Transverse colon (tissue), 4 donors: ENCODE measurements at regions not wholly inside any gene's neighbourhood (a gene's known extent, or its start where the extent isn't known, plus 50 kb on each side); places are given as distances from the start of the nearest gene placed in this dataset.

ENCODE experiments used
- DNase-seq: peaks from one replicate; pipeline ENCODE4 v3.0.0-alpha.2; 2019
- H3K27ac ChIP-seq, 4 donors: fragments of 200-600 bp; sonication (generic); 2 replicates each; pipeline ENCODE4 v1.5.1; 2016 to 2018; ENCODE audit warnings: inconsistent platforms in 4 of 4
- H3K27me3 ChIP-seq: fragments of 200-600 bp; sonication (generic); 2 replicates; pipeline ENCODE4 v1.5.1; 2017; ENCODE audit warnings: inconsistent platforms
- H3K36me3 ChIP-seq, 4 donors: fragments of 200-600 bp; sonication (generic); 2 replicates each; pipeline ENCODE4 v1.5.1; 2017 to 2019; ENCODE audit warnings: inconsistent platforms in 4 of 4
- H3K4me1 ChIP-seq, 4 donors: fragments of 200-600 bp; sonication (generic); 2 replicates each; pipeline ENCODE4 v1.5.1; 2017 to 2020; ENCODE audit warnings: inconsistent platforms in 4 of 4
- H3K4me3 ChIP-seq, 4 donors: fragments of 200-600 bp; sonication (generic); 1 replicate in 1 of 4; 2 replicates in 3 of 4; pipeline versions ENCODE4 v1.5.1 to v1.6.1; 2017 to 2019; ENCODE audit warnings: inconsistent platforms in 4 of 4
- H3K9me3 ChIP-seq, 2 donors: fragments of 200-600 bp; sonication (generic); 2 replicates each; pipeline ENCODE4 v1.5.1; 2017 to 2019; ENCODE audit warnings: inconsistent platforms in 2 of 2
- EP300 ChIP-seq: sonication (generic); formaldehyde crosslinking; IDR thresholded peaks from one replicate; pipeline ENCODE4 v1.6.1; 2017; ENCODE audit warnings: antibody characterized with exemption, low read depth
- POLR2A ChIP-seq: fragments of 450-650 bp; IDR thresholded peaks from one replicate; pipeline ENCODE4 v1.6.1; 2016; ENCODE audit warnings: antibody characterized with exemption, mild to moderate bottlenecking, moderate library complexity
- POLR2AphosphoS5 ChIP-seq, 3 donors: sonication (generic); formaldehyde crosslinking; IDR thresholded peaks; one replicate each; pipeline ENCODE4 v1.6.1; 2016; ENCODE audit warnings: antibody characterized with exemption in 3 of 3
- WGBS, 2 donors: methylation state at CpG; one replicate each; pipeline ENCODE4 v1.1.5; 2018; ENCODE audit warnings: low coverage in 1 of 2; 5-methylcytosine and 5-hydroxymethylcytosine counted together
- in situ Hi-C, 4 donors: fragments of 200-750 bp; cut with MboI; loops; one replicate each; pipeline versions ENCODE4 v1.15.0 to v1.15.1; 2017; ENCODE audit warnings: low sequenced_read_pairs in 3 of 4, low pct_ligation_motif_present in 1 of 4, low pct_unique_long_range_greater_than_20kb in 1 of 4
- intact Hi-C: fragments of 100-400 bp; cut with DNase I; formaldehyde crosslinking; loops from one replicate; pipeline ENCODE4 v1.15.1; 2023; ENCODE audit warnings: low total_unique reads
- TF ChIP-seq, protein P1 (sequence below), 5 experiments: fragments of 200-600 bp in 3 of 5; fragments of 450-650 bp in 2 of 5; sonication (generic) in 3 of 5; IDR thresholded peaks; 1 replicate in 2 of 5; 2 replicates in 3 of 5; pipeline ENCODE4 v1.5.1; 2016 to 2017; ENCODE audit warnings: antibody characterized with exemption in 5 of 5, inconsistent platforms in 3 of 5, mild to moderate bottlenecking in 2 of 5, moderate library complexity in 1 of 5

DNA sequence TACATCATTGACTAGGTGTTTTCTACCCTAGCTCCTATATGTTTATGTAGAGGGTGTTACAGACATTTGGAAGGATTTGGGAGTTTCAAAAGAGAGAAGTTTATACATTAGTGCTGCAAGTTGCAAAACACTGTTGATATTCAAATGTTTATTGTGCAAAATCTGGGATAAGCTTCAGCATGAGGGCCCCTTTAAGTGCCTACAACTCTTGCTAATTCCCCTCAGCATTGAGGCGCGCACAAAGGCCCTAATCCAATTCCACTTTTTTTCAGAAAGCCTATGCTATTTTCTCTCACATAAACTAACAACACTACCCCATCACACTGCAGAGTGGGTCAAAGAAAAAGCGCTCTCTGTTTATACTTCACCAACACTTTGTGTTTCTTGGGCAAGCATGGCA is 208.0 kb downstream of the NR2F2 start:
- no peak for DNase-seq
- H3K4me3 ChIP-seq, result no peak overlapping the region
- H3K9me3 ChIP-seq, result no peaks in the 10 kb centered on the region
- TF ChIP-seq POLR2A, result no peak
- TF ChIP-seq, protein P1, sequence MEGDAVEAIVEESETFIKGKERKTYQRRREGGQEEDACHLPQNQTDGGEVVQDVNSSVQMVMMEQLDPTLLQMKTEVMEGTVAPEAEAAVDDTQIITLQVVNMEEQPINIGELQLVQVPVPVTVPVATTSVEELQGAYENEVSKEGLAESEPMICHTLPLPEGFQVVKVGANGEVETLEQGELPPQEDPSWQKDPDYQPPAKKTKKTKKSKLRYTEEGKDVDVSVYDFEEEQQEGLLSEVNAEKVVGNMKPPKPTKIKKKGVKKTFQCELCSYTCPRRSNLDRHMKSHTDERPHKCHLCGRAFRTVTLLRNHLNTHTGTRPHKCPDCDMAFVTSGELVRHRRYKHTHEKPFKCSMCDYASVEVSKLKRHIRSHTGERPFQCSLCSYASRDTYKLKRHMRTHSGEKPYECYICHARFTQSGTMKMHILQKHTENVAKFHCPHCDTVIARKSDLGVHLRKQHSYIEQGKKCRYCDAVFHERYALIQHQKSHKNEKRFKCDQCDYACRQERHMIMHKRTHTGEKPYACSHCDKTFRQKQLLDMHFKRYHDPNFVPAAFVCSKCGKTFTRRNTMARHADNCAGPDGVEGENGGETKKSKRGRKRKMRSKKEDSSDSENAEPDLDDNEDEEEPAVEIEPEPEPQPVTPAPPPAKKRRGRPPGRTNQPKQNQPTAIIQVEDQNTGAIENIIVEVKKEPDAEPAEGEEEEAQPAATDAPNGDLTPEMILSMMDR (IDR thresholded peaks at IDR 0.05), result no peak
- in situ Hi-C loops (no loop called here), intact Hi-C loops (no loop called here)
- H3K4me1 ChIP-seq, result no peaks in the 10 kb centered on the region
- H3K27me3 ChIP-seq, result peaks cover 3% of the 10 kb centered on the region
- no peaks in the 10 kb centered on the region for H3K36me3 ChIP-seq
- 78% methylated on average over 3 of the region's 3 CpGs; no CpG with 5 or more reads in 1 of the 2 donors for WGBS, 2 donors
- no peak overlapping the region for H3K27ac ChIP-seq

DNA sequence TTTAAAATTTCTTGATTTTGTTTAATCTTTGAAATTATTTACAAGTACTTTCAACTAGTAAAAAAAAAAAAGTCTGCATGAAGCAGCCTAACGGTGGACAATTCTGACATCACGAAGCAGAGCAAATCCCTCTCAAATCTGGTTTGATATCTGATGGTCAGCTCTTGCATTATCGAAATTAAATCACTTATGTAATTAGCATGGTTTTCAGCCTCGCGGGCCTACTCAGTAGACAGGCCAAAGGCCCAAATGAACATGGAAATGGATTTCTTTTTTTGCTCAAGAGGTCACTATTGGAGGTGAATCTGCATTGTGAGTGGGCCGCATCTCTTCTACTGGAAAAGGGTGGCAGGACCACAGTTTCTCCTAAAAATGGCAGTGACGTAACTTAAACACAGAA is 209.8 kb downstream of the NR2F2 start:
- no peak overlapping the region for H3K4me3 ChIP-seq
- in situ Hi-C loops, result no loop called here
- no peaks in the 10 kb centered on the region for H3K4me1 ChIP-seq
- peaks cover 3% of the 10 kb centered on the region for H3K27me3 ChIP-seq
- WGBS, 2 donors, result 84 to 94% methylated on average over 7 of the region's 7 CpGs
- TF ChIP-seq POLR2AphosphoS5 (IDR thresholded peaks at IDR 0.05) (no peak), EP300 (no peak), POLR2A (no peak)
- TF ChIP-seq, protein P1 (IDR thresholded peaks at IDR 0.05), result no peak
- no peak overlapping the region for H3K27ac ChIP-seq
- intact Hi-C loops, result no loop called here
- no peaks in the 10 kb centered on the region for H3K36me3 ChIP-seq
- no peak for DNase-seq
- H3K9me3 ChIP-seq, result no peaks in the 10 kb centered on the region

DNA sequence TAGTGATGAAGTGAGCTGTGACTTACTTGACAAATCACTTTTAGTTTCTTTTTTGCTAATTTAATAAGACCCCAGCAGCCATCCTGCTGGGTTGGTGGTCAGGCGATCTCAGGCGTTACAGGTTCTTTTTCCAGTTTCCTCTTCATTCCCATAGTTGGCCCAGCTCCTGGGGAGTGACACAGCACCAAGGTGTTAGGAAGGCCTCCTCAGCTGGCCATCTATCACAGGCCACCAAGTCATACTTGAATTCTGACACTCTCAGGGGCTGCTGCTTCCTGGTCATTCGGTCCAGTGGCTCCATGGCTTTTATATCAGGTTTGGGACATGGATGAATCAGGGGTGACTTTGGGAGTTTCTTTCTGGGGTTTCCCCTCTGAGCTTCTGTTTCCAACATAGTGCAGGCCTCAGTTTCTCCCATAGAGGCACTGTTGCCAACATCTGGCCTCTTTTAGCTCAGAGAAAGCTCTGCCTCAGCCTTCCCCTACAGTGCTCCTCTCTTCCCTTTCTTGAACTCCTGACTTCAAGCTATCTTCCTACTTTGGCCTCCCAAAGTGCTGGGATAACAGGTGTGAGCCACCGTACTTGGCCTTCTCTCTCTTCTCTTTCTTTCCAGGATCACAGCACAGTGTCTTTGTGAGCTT is 211.8 kb downstream of the NR2F2 start:
- no peaks in the 10 kb centered on the region for H3K9me3 ChIP-seq
- 90 to 94% methylated on average over 2 to 4 of the region's 4 CpGs for WGBS, 2 donors
- no peak overlapping the region for H3K27ac ChIP-seq
- H3K27me3 ChIP-seq, result no peaks in the 10 kb centered on the region
- intact Hi-C loops (no loop called here), in situ Hi-C loops (no loop called here)
- no peaks in the 10 kb centered on the region for H3K36me3 ChIP-seq
- DNase-seq, result no peak
- H3K4me3 ChIP-seq, result no peak overlapping the region
- H3K4me1 ChIP-seq, result no peaks in the 10 kb centered on the region
- TF ChIP-seq, protein P1 (IDR thresholded peaks at IDR 0.05), result no peak

DNA sequence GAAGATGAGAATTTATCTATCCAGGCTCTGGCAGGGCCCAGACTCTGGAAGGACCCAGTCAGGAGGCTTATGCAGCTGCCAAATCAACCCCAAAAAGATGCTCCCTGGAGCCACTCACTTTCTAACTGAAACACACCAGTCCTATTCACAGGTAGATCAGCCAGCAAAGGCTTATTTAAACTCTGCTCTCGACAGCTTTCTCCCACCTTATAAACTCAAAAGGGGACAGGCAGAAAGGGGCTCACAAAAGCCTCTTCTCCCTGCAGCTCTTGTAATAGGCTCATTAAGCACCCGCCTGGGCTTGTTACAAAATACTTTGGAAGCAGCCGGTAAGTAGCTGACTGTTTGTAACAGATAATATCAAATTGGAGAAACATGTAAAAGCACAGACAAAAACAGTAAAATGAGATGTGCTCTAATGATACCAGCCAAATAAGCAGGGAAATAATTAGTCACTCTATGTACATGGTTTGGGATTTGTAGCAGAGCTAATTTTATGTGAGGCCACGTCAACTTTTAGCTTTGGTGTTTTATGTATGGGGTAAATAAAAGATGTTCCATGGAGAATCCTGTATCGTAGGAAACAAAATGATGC is 213.8 kb downstream of the NR2F2 start:
- Histone ChIP-seq H3K36me3 (no peaks in the 10 kb centered on the region), H3K4me1 (no peaks in the 10 kb centered on the region), H3K27me3 (no peaks in the 10 kb centered on the region), H3K27ac (no peak overlapping the region), H3K4me3 (no peak overlapping the region), H3K9me3 (no peaks in the 10 kb centered on the region)
- intact Hi-C loops, result no loop called here
- DNase-seq, result no peak
- 70 to 76% methylated on average over 3 to 5 of the region's 5 CpGs for WGBS, 2 donors
- TF ChIP-seq POLR2AphosphoS5 (IDR thresholded peaks at IDR 0.05) (no peak), EP300 (no peak), POLR2A (no peak)
- TF ChIP-seq, protein P1 (IDR thresholded peaks at IDR 0.05), result no peak
- in situ Hi-C loops, result no loop called here
